Smooth muscle cell (in vitro differentiated cells): ENCODE measurements at regions not wholly inside any gene's neighbourhood (a gene's known extent, or its start where the extent isn't known, plus 50 kb on each side); places are given as distances from the start of the nearest gene placed in this dataset.

Experiments
- DNase-seq: peaks from one replicate; lab custom pipeline; 2025; ENCODE audit not compliant: unreplicated experiment; lab: John Stamatoyannopoulos, UW
- H2AFZ ChIP-seq: fragments of 200-600 bp; sonication (generic); 2 replicates; pipeline ENCODE4 v1.6.0; 2016; ENCODE audit warnings: antibody characterized with exemption, low read depth, mild to moderate bottlenecking
- H3F3A ChIP-seq: fragments of 200-600 bp; sonication (generic); 2 replicates; pipeline ENCODE4 v1.6.0; 2017; ENCODE audit warnings: antibody characterized with exemption, low read depth
- H3K27ac ChIP-seq: fragments of 200-600 bp; sonication (generic); 2 replicates; pipeline ENCODE4 v1.5.1; 2016; ENCODE audit warnings: low read depth, mild to moderate bottlenecking
- H3K27me3 ChIP-seq: fragments of 200-600 bp; sonication (generic); 2 replicates; pipeline ENCODE4 v1.6.1; 2016; ENCODE audit warnings: low read depth, mild to moderate bottlenecking
- H3K36me3 ChIP-seq: fragments of 200-600 bp; sonication (generic); 2 replicates; pipeline ENCODE4 v1.5.1; 2016; ENCODE audit warnings: low read depth
- H3K4me1 ChIP-seq: fragments of 200-600 bp; sonication (generic); 2 replicates; pipeline ENCODE4 v1.5.1; 2016; ENCODE audit warnings: low read depth
- H3K4me2 ChIP-seq: fragments of 200-600 bp; sonication (generic); 2 replicates; pipeline ENCODE4 v1.6.0; 2016; ENCODE audit warnings: mild to moderate bottlenecking
- H3K4me3 ChIP-seq: fragments of 200-600 bp; sonication (generic); 2 replicates; pipeline ENCODE4 v1.5.1; 2016; ENCODE audit warnings: mild to moderate bottlenecking
- H3K79me2 ChIP-seq: fragments of 200-600 bp; sonication (generic); 2 replicates; pipeline ENCODE4 v1.6.0; 2016; ENCODE audit warnings: low read depth, mild to moderate bottlenecking
- H3K9ac ChIP-seq: fragments of 200-600 bp; sonication (generic); 2 replicates; pipeline ENCODE4 v1.6.0; 2016; ENCODE audit warnings: low read depth
- H3K9me3 ChIP-seq: fragments of 200-600 bp; sonication (generic); replicated peaks from 2 replicates; pipeline ENCODE4 v1.5.1; 2016; ENCODE audit warnings: low read depth
- H4K20me1 ChIP-seq: fragments of 200-600 bp; sonication (generic); 2 replicates; pipeline ENCODE4 v1.6.0; 2016; ENCODE audit warnings: low read depth
- WGBS: methylation state at CpG from one replicate; pipeline ENCODE4 v1.1.7; 2016; ENCODE audit warnings: low lambda C conversion rate; 5-methylcytosine and 5-hydroxymethylcytosine counted together
- TF ChIP-seq, protein P1 (sequence below): fragments of 200-600 bp; sonication (generic); IDR thresholded peaks from 2 replicates; pipeline ENCODE4 v1.5.1; 2017; ENCODE audit warnings: borderline replicate concordance, mild to moderate bottlenecking, antibody characterized with exemption; ENCODE audit not compliant: insufficient read depth, poor library complexity, severe bottlenecking

DNA sequence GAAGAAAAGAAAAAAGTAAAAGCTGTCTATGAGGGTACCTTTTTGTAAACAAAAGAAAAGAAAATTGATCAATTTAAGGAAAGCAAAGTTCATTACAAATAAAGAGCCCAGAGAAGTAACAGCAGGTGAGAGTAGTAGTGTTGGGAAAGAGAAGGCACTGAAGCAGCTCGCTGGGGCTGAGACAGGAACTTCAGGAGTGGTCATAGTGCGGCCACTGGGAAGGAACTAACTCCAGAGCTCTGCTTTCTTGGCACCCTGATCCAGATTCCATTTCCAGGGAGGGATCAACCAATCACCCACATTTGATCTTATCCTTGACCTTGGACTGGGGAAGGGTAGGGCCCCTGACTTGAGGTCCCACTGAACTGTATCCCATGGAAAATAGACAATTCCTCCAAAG lies 617.6 kb downstream of the CPS1 start:
- TF ChIP-seq, protein P1, sequence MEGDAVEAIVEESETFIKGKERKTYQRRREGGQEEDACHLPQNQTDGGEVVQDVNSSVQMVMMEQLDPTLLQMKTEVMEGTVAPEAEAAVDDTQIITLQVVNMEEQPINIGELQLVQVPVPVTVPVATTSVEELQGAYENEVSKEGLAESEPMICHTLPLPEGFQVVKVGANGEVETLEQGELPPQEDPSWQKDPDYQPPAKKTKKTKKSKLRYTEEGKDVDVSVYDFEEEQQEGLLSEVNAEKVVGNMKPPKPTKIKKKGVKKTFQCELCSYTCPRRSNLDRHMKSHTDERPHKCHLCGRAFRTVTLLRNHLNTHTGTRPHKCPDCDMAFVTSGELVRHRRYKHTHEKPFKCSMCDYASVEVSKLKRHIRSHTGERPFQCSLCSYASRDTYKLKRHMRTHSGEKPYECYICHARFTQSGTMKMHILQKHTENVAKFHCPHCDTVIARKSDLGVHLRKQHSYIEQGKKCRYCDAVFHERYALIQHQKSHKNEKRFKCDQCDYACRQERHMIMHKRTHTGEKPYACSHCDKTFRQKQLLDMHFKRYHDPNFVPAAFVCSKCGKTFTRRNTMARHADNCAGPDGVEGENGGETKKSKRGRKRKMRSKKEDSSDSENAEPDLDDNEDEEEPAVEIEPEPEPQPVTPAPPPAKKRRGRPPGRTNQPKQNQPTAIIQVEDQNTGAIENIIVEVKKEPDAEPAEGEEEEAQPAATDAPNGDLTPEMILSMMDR: no peak
- Histone ChIP-seq H2AFZ (no peak overlapping the region), H3K79me2 (no peaks in the 10 kb centered on the region), H3K27me3 (no peaks in the 10 kb centered on the region), H3K4me2 (no peak overlapping the region), H4K20me1 (no peaks in the 10 kb centered on the region), H3K4me1 (no peaks in the 10 kb centered on the region), H3K27ac (no peak overlapping the region), H3K4me3 (no peak overlapping the region), H3K36me3 (no peaks in the 10 kb centered on the region), H3K9ac (no peak overlapping the region), H3F3A (no peaks in the 10 kb centered on the region), H3K9me3 (no peaks in the 10 kb centered on the region)
- 88% methylated on average over 2 of the region's 2 CpGs for WGBS
- DNase-seq: no peak

DNA sequence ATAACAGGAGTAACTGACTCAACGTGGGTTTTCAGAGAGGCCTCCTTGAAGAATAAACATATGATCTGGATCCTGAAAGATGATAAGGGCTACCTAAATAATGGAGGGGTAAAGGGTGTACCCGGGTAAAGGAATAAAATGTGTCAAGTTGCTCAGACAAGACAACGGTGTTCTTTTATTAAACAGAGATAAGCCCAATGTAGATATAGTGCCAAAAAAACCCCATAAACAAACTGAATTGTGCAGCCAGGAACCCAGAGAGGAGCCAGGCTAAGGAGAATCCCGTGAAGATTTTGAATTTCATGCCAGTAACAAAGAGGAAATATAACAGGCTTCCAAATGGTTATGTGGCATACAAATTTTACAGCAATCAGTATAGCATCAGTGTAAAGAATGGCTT lies 618.2 kb downstream of the CPS1 start:
- no peak overlapping the region for H3K4me3 ChIP-seq
- H3K27ac ChIP-seq: no peak overlapping the region
- no peaks in the 10 kb centered on the region for H3F3A ChIP-seq
- no peak overlapping the region for H3K4me2 ChIP-seq
- 87% methylated on average over 4 of the region's 4 CpGs for WGBS
- H3K36me3 ChIP-seq: no peaks in the 10 kb centered on the region
- TF ChIP-seq, protein P1: no peak
- no peak overlapping the region for H2AFZ ChIP-seq
- no peak for DNase-seq
- no peaks in the 10 kb centered on the region for H3K27me3 ChIP-seq
- no peaks in the 10 kb centered on the region for H4K20me1 ChIP-seq
- no peak overlapping the region for H3K9ac ChIP-seq
- H3K9me3 ChIP-seq: no peaks in the 10 kb centered on the region
- H3K79me2 ChIP-seq: no peaks in the 10 kb centered on the region
- no peaks in the 10 kb centered on the region for H3K4me1 ChIP-seq

DNA sequence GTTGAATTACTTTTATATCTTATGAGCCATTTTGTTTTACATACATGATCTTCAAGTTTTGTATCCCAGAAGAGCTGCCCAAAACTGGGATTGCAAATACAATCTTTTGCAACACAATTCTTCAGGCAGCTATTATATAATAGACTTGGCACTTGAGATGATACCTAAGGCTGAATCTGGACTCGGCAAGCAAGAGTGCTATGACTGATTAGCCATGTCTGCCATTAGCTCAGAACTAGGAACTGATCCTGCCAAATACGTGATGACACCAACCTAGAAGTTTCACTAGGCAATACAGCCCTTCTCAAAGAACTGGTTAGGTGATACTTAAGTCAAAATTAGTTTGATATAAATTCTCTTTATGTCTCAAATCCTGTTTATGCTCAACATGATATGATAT lies 619.6 kb downstream of the CPS1 start:
- Histone ChIP-seq H3K27ac (no peak overlapping the region), H3K4me2 (no peak overlapping the region), H3K9me3 (no peaks in the 10 kb centered on the region), H3K4me3 (no peak overlapping the region), H3K4me1 (no peaks in the 10 kb centered on the region), H2AFZ (no peak overlapping the region), H4K20me1 (no peaks in the 10 kb centered on the region), H3K9ac (no peak overlapping the region), H3K27me3 (no peaks in the 10 kb centered on the region), H3F3A (no peaks in the 10 kb centered on the region), H3K36me3 (no peaks in the 10 kb centered on the region), H3K79me2 (no peaks in the 10 kb centered on the region)
- WGBS: 89% methylated on average over 2 of the region's 2 CpGs
- no peak for DNase-seq
- TF ChIP-seq, protein P1: no peak

DNA sequence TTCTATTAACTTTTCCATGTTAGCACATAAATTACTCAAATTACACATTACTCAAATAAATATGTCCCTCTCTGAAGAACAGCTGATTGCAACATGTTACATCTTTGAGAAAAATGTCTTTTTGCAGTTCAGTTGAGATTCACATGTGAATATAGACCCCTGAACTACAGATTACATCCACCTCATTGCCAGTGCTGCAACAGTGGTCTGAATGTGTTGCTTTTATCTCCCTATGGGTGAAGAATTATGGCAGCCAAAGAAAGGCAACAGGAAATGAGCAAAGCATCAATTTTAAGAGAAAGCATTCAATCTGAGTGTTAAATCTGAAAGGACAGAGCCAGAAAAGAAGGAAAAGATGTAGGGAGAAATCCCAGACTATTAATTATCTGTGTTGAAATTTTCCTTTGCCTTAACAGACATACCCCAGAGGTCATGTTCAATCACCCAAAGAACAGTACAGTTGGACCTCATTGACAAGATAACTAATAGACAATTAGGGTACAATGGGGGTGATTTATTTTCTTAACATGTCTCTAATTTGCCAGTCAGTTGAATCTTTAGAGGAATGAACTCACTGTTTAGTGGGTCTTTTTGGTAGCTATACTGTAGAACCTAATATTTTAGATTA lies 620.2 kb downstream of the CPS1 start:
- H2AFZ ChIP-seq: no peak overlapping the region
- no peak overlapping the region for H3K9ac ChIP-seq
- no peaks in the 10 kb centered on the region for H3K9me3 ChIP-seq
- no peaks in the 10 kb centered on the region for H3K27me3 ChIP-seq
- H3F3A ChIP-seq: no peaks in the 10 kb centered on the region
- H3K4me2 ChIP-seq: no peak overlapping the region
- no peak overlapping the region for H3K4me3 ChIP-seq
- no peak for DNase-seq
- H3K36me3 ChIP-seq: no peaks in the 10 kb centered on the region
- TF ChIP-seq, protein P1: no peak
- no peaks in the 10 kb centered on the region for H4K20me1 ChIP-seq
- H3K4me1 ChIP-seq: no peaks in the 10 kb centered on the region
- H3K27ac ChIP-seq: no peak overlapping the region
- H3K79me2 ChIP-seq: no peaks in the 10 kb centered on the region
